ENCODE measurements at regions not wholly inside any gene's neighbourhood (a gene's known extent, or its start where the extent isn't known, plus 50 kb on each side); places are given as distances from the start of the nearest gene placed in this dataset.
A peak's percentile ranks its signal among the peaks of the same experiment; 100 is the strongest.

DNA sequence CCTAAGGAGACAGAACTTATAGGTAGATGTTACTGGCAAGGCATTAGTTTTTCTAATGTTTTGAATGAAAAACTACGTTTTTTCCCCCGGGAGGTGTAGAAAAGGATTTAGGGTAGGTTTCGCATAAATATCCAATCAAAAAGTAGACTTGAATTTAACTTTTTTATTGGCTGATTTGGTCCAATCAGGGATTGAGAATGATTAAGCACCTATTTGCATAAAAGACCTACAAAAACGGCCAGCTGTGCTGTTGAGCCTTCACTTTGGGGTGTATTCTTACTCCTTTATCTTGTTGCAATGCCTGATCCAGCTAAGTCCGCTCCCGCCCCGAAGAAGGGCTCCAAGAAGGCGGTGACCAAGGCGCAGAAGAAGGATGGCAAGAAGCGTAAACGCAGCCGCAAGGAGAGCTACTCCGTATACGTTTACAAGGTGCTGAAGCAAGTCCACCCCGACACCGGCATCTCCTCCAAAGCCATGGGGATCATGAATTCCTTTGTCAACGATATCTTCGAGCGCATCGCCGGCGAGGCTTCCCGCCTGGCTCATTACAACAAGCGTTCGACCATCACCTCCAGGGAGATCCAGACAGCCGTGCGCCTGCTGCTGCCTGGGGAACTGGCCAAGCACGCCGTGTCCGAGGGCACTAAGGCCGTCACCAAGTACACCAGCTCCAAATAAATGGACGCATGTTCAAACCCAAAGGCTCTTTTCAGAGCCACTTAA is 113.5 kb upstream of the BTN3A2 start:
- CTCF ChIA-PET, result interaction anchor here in 1 of 2 donors (0.6 to 4.0 kb wide), 20 partner anchors 13 to 192 kb away, joined by 3 to 50 read pairs (median 8); a partner anchor contains a TSS

DNA sequence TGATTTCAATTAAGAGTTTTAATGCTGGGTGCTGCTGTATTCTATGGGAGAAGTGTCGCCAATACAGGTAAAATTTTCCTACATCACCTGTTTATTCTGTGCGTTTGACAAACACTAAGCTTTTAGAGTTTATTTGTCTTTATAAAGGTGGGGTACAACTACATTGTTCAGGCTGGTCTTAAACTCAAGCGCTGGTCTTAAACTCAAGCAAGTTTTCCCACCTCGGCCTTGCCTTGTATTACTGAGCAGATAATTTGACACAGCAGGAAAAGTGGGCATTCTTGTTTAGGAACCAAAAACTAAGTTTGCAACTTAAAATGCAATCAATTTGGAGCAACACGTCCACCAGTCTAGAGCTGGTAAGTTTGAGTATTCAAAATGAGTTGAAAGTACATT is 112.9 kb upstream of the BTN3A2 start:
- POLR2A ChIA-PET, result interaction anchor here (0.5 to 4.3 kb wide), 22 partner anchors 11 to 1641 kb away, joined by 3 to 115 read pairs (median 9); a partner anchor contains a TSS
- no peak for ATAC-seq (replicated peaks in 1 of 4)
- Histone ChIP-seq H3K36me3 (ENCODE audit: control insufficient read depth in 2 of 2, extremely low read depth in 1 of 2, insufficient read depth in 1 of 2, low read length in 1 of 2) (no peaks in the 10 kb centered on the region), H3K27ac (ENCODE audit: low read length) (peak overlapping the region; percentile 47), H3K4me3 (ENCODE audit: control insufficient read depth in 1 of 2, extremely low read depth in 1 of 2, low read length in 1 of 2) (peak overlapping the region; percentile 74 to 97), H3K9me3 (no peaks in the 10 kb centered on the region), H3K4me1 (ENCODE audit: control insufficient read depth in 1 of 2, extremely low read depth in 1 of 2, insufficient read depth in 2 of 2, low read length in 2 of 2) (peaks cover 12 to 24% of the 10 kb centered on the region in 2 experiments), H3K27me3 (replicated peaks in 1 of 2; ENCODE audit: control insufficient read depth in 2 of 2, extremely low read depth in 1 of 2, insufficient read depth in 2 of 2, low read length in 1 of 2) (no peaks in the 10 kb centered on the region)
- Mint-ChIP-seq H3K9me3 (no peaks in the 10 kb centered on the region), H3K27me3 (no peaks in the 10 kb centered on the region), H3K4me3 (peak overlapping the region; percentile 93 to 98 (median 93)), H3K27ac (peak overlapping the region; percentile 90 to 96), H3K36me3 (no peaks in the 10 kb centered on the region), H3K4me1 (peaks cover 29 to 54% (median 42%) of the 10 kb centered on the region in 3 donors)
- peak in 1 of 35 experiments; percentile 15 for DNase-seq
- no CpG with 5 or more reads among the region's 5 CpGs for WGBS (ENCODE audit: insufficient coverage)
- CTCF ChIA-PET, result interaction anchor here in 1 of 2 donors (0.6 to 4.0 kb wide), 13 partner anchors 12 to 193 kb away, joined by 3 to 50 read pairs (median 8); a partner anchor contains a TSS

More for the DNA sequence above, 113.5 kb upstream of the BTN3A2 start:
- H3K27me3 Mint-ChIP-seq, result no peaks in the 10 kb centered on the region
- Histone ChIP-seq H3K4me3 (ENCODE audit: control insufficient read depth in 1 of 2, extremely low read depth in 1 of 2, low read length in 1 of 2) (peak overlapping the region; percentile 74 to 97), H3K9me3 (no peaks in the 10 kb centered on the region), H3K27me3 (replicated peaks in 1 of 2; ENCODE audit: control insufficient read depth in 2 of 2, extremely low read depth in 1 of 2, insufficient read depth in 2 of 2, low read length in 1 of 2) (no peaks in the 10 kb centered on the region), H3K36me3 (ENCODE audit: control insufficient read depth in 2 of 2, extremely low read depth in 1 of 2, insufficient read depth in 1 of 2, low read length in 1 of 2) (no peaks in the 10 kb centered on the region), H3K27ac (ENCODE audit: low read length) (peak overlapping the region; percentile 47), H3K4me1 (ENCODE audit: control insufficient read depth in 1 of 2, extremely low read depth in 1 of 2, insufficient read depth in 2 of 2, low read length in 2 of 2) (peaks cover 12 to 24% of the 10 kb centered on the region in 2 experiments)
- WGBS (ENCODE audit: insufficient coverage), result 2% methylated on average over 24 of the region's 32 CpGs
- DNase-seq (peak in 34 of 35 experiments; percentile 16 to 79 (median 36)), ATAC-seq (replicated peaks in 1 of 4) (peak; percentile 46 to 59 (median 52))
- POLR2A ChIA-PET, result interaction anchor here (0.5 to 4.3 kb wide), 35 partner anchors 10 to 1641 kb away, joined by 3 to 115 read pairs (median 5); a partner anchor contains a TSS
- no peaks in the 10 kb centered on the region for H3K9me3 Mint-ChIP-seq
- H3K27ac Mint-ChIP-seq, result peak overlapping the region; percentile 90 to 96
- peak overlapping the region; percentile 93 to 98 (median 93) for H3K4me3 Mint-ChIP-seq
- H3K36me3 Mint-ChIP-seq, result no peaks in the 10 kb centered on the region
- H3K4me1 Mint-ChIP-seq, result peaks cover 29 to 50% (median 42%) of the 10 kb centered on the region in 3 donors

DNA sequence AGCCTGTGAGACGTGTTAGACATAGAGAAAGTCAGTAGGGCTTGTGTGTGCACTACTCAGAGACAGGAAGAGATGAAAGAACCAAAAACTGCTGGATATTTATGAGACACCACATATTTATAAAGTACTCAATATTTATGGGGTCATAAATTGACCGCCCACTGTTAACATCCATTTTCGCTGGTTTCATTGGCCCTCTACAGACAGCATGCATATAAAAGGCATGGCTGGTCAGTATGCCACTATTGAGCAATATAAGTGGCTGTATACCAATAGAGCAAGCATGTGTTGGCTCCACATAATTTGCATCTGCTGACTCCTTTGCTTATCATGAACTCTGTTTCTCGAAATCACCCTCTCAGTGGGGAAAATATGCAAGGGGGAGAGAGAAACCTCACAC is 110.3 kb upstream of the BTN3A2 start:
- ChIA-PET POLR2A (interaction anchor here (0.6 to 0.7 kb wide), 2 partner anchors 13 to 38 kb away, joined by 3 to 4 read pairs; a partner anchor contains a TSS), CTCF (interaction anchor here in 1 of 2 donors (0.5 kb wide), 1 partner anchor 14 kb away, joined by 3 read pairs; no protein-coding TSS in a partner anchor)
- no CpG with 5 or more reads among the region's 4 CpGs for WGBS (ENCODE audit: insufficient coverage)
- ATAC-seq (replicated peaks in 1 of 4) (no peak), DNase-seq (no peak)
- Histone ChIP-seq H3K4me1 (ENCODE audit: control insufficient read depth in 1 of 2, extremely low read depth in 1 of 2, insufficient read depth in 2 of 2, low read length in 2 of 2) (peaks cover 12 to 15% of the 10 kb centered on the region in 2 experiments), H3K27me3 (replicated peaks in 1 of 2; ENCODE audit: control insufficient read depth in 2 of 2, extremely low read depth in 1 of 2, insufficient read depth in 2 of 2, low read length in 1 of 2) (no peaks in the 10 kb centered on the region), H3K9me3 (no peaks in the 10 kb centered on the region), H3K4me3 (ENCODE audit: control insufficient read depth in 1 of 2, extremely low read depth in 1 of 2, low read length in 1 of 2) (no peak overlapping the region), H3K27ac (ENCODE audit: low read length) (no peak overlapping the region), H3K36me3 (ENCODE audit: control insufficient read depth in 2 of 2, extremely low read depth in 1 of 2, insufficient read depth in 1 of 2, low read length in 1 of 2) (no peaks in the 10 kb centered on the region)
- Mint-ChIP-seq H3K9me3 (no peaks in the 10 kb centered on the region), H3K27me3 (no peaks in the 10 kb centered on the region), H3K4me1 (peaks cover 24 to 50% (median 33%) of the 10 kb centered on the region in 3 donors), H3K36me3 (no peaks in the 10 kb centered on the region), H3K4me3 (no peak overlapping the region), H3K27ac (no peak overlapping the region)

DNA sequence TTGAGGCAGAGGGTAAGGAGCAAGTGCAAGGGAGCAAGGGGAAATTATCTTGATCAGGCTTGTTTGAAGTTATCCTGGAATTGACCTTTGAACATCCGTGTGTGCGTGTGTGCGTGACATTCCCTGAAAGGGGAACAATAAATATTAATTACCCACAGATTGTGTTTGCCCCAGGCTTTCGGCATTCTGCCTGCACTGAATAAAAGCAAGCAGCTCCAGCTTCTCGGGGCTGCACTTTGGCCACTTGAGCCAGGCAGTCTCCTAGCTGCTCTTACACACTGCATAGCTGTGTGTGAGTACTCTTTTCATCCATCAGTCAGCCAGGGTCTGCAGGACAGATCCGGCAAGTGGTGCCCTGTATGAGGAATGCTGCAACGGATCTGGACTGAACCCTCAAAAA is 107.7 kb upstream of the BTN3A2 start:
- H3K27me3 ChIP-seq (replicated peaks in 1 of 2; ENCODE audit: control insufficient read depth in 2 of 2, extremely low read depth in 1 of 2, insufficient read depth in 2 of 2, low read length in 1 of 2), result no peaks in the 10 kb centered on the region
- Mint-ChIP-seq H3K27ac (no peak overlapping the region), H3K4me1 (peaks cover 15 to 31% (median 16%) of the 10 kb centered on the region in 3 donors), H3K9me3 (no peaks in the 10 kb centered on the region), H3K4me3 (no peak overlapping the region), H3K36me3 (no peaks in the 10 kb centered on the region), H3K27me3 (no peaks in the 10 kb centered on the region)
- ChIA-PET CTCF (interaction anchor here in 1 of 2 donors (1.1 kb wide), 1 partner anchor 41 kb away, joined by 3 read pairs; a partner anchor contains a TSS), POLR2A (interaction anchor here (0.6 kb wide), 2 partner anchors 74 to 131 kb away, joined by 3 to 4 read pairs; a partner anchor contains a TSS)
- H3K36me3 ChIP-seq (ENCODE audit: control insufficient read depth in 2 of 2, extremely low read depth in 1 of 2, insufficient read depth in 1 of 2, low read length in 1 of 2), result no peaks in the 10 kb centered on the region
- H3K27ac ChIP-seq (ENCODE audit: low read length), result no peak overlapping the region
- ATAC-seq (replicated peaks in 1 of 4) (no peak), DNase-seq (no peak)
- no peak overlapping the region for H3K4me3 ChIP-seq (ENCODE audit: control insufficient read depth in 1 of 2, extremely low read depth in 1 of 2, low read length in 1 of 2)
- 100% methylated on average over 3 of the region's 7 CpGs for WGBS (ENCODE audit: insufficient coverage)
- peaks cover 7% of the 10 kb centered on the region in 2 experiments for H3K4me1 ChIP-seq (ENCODE audit: control insufficient read depth in 1 of 2, extremely low read depth in 1 of 2, insufficient read depth in 2 of 2, low read length in 2 of 2)
- no peaks in the 10 kb centered on the region for H3K9me3 ChIP-seq

GRCh38 chr6:26258212-26258977 is 106.6 kb upstream of the BTN3A2 start:
- H3K4me3 Mint-ChIP-seq, result no peak overlapping the region
- H3K27me3 ChIP-seq (replicated peaks in 1 of 2; ENCODE audit: control insufficient read depth in 2 of 2, extremely low read depth in 1 of 2, insufficient read depth in 2 of 2, low read length in 1 of 2), result no peaks in the 10 kb centered on the region
- POLR2A ChIA-PET, result interaction anchor here in 1 of 2 donors (0.6 kb wide), 2 partner anchors 14 to 83 kb away, joined by 7 to 15 read pairs; a partner anchor contains a TSS

More at GRCh38 chr6:26258212-26258977, 106.6 kb upstream of the BTN3A2 start:
- peaks cover 4 to 6% of the 10 kb centered on the region in 2 experiments for H3K4me1 ChIP-seq (ENCODE audit: control insufficient read depth in 1 of 2, extremely low read depth in 1 of 2, insufficient read depth in 2 of 2, low read length in 2 of 2)
- no peaks in the 10 kb centered on the region for H3K9me3 ChIP-seq
- CTCF ChIA-PET, result interaction anchor here in 1 of 2 donors (1.1 kb wide), 1 partner anchor 42 kb away, joined by 3 read pairs; a partner anchor contains a TSS
- Mint-ChIP-seq H3K27me3 (no peaks in the 10 kb centered on the region), H3K9me3 (no peaks in the 10 kb centered on the region), H3K36me3 (no peaks in the 10 kb centered on the region), H3K27ac (no peak overlapping the region), H3K4me1 (peaks cover 5 to 20% (median 6%) of the 10 kb centered on the region in 3 donors)
- no peaks in the 10 kb centered on the region for H3K36me3 ChIP-seq (ENCODE audit: control insufficient read depth in 2 of 2, extremely low read depth in 1 of 2, insufficient read depth in 1 of 2, low read length in 1 of 2)
- no peak overlapping the region for H3K27ac ChIP-seq (ENCODE audit: low read length)
- DNase-seq (no peak), ATAC-seq (replicated peaks in 1 of 4) (no peak)
- H3K4me3 ChIP-seq (ENCODE audit: control insufficient read depth in 1 of 2, extremely low read depth in 1 of 2, low read length in 1 of 2), result no peak overlapping the region
- 92% methylated on average over 3 of the region's 5 CpGs for WGBS (ENCODE audit: insufficient coverage)
